Large intestine (tissue), 3 donors: ENCODE measurements at regions not wholly inside any gene's neighbourhood (a gene's known extent, or its start where the extent isn't known, plus 50 kb on each side); places are given as distances from the start of the nearest gene placed in this dataset.
A peak's percentile ranks its signal among the peaks of the same experiment; 100 is the strongest.

Experiments used
- DNase-seq, 2 donors: peaks; one replicate each; pipeline versions ENCODE4 v3.0.0 to v3.0.0-alpha.2; 2013
- H3K27ac ChIP-seq: one replicate; pipeline ENCODE4 v1.5.1; 2013; ENCODE audit warnings: low read length
- H3K27me3 ChIP-seq: 2 replicates; pipeline ENCODE4 v1.6.1; 2013; ENCODE audit warnings: low read length; ENCODE audit not compliant: control insufficient read depth, insufficient read depth
- H3K36me3 ChIP-seq: 2 replicates; pipeline ENCODE4 v1.6.1; 2013; ENCODE audit warnings: low read length; ENCODE audit not compliant: control insufficient read depth, insufficient read depth
- H3K4me1 ChIP-seq: one replicate; pipeline ENCODE4 v1.6.1; 2013; ENCODE audit warnings: low read length; ENCODE audit not compliant: control insufficient read depth, insufficient read depth
- H3K4me3 ChIP-seq: one replicate; pipeline ENCODE4 v1.5.1; 2013; ENCODE audit warnings: low read length
- H3K9me3 ChIP-seq: one replicate; pipeline ENCODE4 v1.6.1; 2013; ENCODE audit warnings: mild to moderate bottlenecking, low read depth, low read length, moderate library complexity; ENCODE audit not compliant: control insufficient read depth
- WGBS: methylation state at CpG from one replicate; pipeline ENCODE4 v1.1.5; 2013; ENCODE audit warnings: low lambda C conversion rate; ENCODE audit not compliant: insufficient coverage; 5-methylcytosine and 5-hydroxymethylcytosine counted together

GRCh38 chr7:84474436-84474835 is 279.8 kb upstream of the SEMA3A start:
- Histone ChIP-seq H3K36me3 (no peaks in the 10 kb centered on the region), H3K4me3 (no peak overlapping the region), H3K4me1 (no peaks in the 10 kb centered on the region), H3K27me3 (no peaks in the 10 kb centered on the region), H3K27ac (no peak overlapping the region), H3K9me3 (no peaks in the 10 kb centered on the region)
- WGBS: no CpG with 5 or more reads among the region's 1 CpG
- no peak for DNase-seq

GRCh38 chr7:84471576-84471975 is 277.0 kb upstream of the SEMA3A start:
- H3K4me3 ChIP-seq: no peak overlapping the region
- WGBS: no CpG with 5 or more reads among the region's 1 CpG
- DNase-seq: no peak
- H3K9me3 ChIP-seq: no peaks in the 10 kb centered on the region
- no peaks in the 10 kb centered on the region for H3K27me3 ChIP-seq
- no peak overlapping the region for H3K27ac ChIP-seq
- H3K36me3 ChIP-seq: no peaks in the 10 kb centered on the region
- no peaks in the 10 kb centered on the region for H3K4me1 ChIP-seq

- no peaks in the 10 kb centered on the region for H3K9me3 ChIP-seq
- no peaks in the 10 kb centered on the region for H3K27me3 ChIP-seq
- no peaks in the 10 kb centered on the region for H3K4me1 ChIP-seq
- H3K36me3 ChIP-seq: no peaks in the 10 kb centered on the region
- H3K27ac ChIP-seq: no peak overlapping the region
- 100% methylated on average over 1 of the region's 3 CpGs for WGBS
- H3K4me3 ChIP-seq: no peak overlapping the region
- no peak for DNase-seq
Measured at GRCh38 chr7:84469034-84469433, 274.4 kb upstream of the SEMA3A start.

GRCh38 chr7:84462259-84462658 is 267.7 kb upstream of the SEMA3A start:
- no peaks in the 10 kb centered on the region for H3K9me3 ChIP-seq
- H3K4me1 ChIP-seq: no peaks in the 10 kb centered on the region
- H3K27me3 ChIP-seq: no peaks in the 10 kb centered on the region
- DNase-seq: no peak
- H3K4me3 ChIP-seq: no peak overlapping the region
- H3K36me3 ChIP-seq: no peaks in the 10 kb centered on the region
- H3K27ac ChIP-seq: no peak overlapping the region

- no CpG with 5 or more reads among the region's 2 CpGs for WGBS
- Histone ChIP-seq H3K4me1 (no peaks in the 10 kb centered on the region), H3K36me3 (no peaks in the 10 kb centered on the region), H3K27me3 (no peaks in the 10 kb centered on the region), H3K27ac (no peak overlapping the region), H3K9me3 (no peaks in the 10 kb centered on the region), H3K4me3 (no peak overlapping the region)
- DNase-seq: no peak
Measured at GRCh38 chr7:84461093-84461492, 266.5 kb upstream of the SEMA3A start.

- no peak for DNase-seq
- Histone ChIP-seq H3K27ac (no peak overlapping the region), H3K36me3 (no peaks in the 10 kb centered on the region), H3K4me1 (no peaks in the 10 kb centered on the region), H3K4me3 (no peak overlapping the region), H3K27me3 (no peaks in the 10 kb centered on the region), H3K9me3 (no peaks in the 10 kb centered on the region)
- 100% methylated on average over 1 of the region's 1 CpG for WGBS
Measured at GRCh38 chr7:84455788-84456187, 261.2 kb upstream of the SEMA3A start.

- H3K4me1 ChIP-seq: no peaks in the 10 kb centered on the region
- no peak for DNase-seq
- H3K4me3 ChIP-seq: no peak overlapping the region
- H3K27ac ChIP-seq: no peak overlapping the region
- no peaks in the 10 kb centered on the region for H3K36me3 ChIP-seq
- no peaks in the 10 kb centered on the region for H3K27me3 ChIP-seq
- no peaks in the 10 kb centered on the region for H3K9me3 ChIP-seq
Measured at GRCh38 chr7:84454174-84454959, 259.8 kb upstream of the SEMA3A start.

GRCh38 chr7:84452618-84453017 is 258.0 kb upstream of the SEMA3A start:
- H3K4me3 ChIP-seq: no peak overlapping the region
- no peaks in the 10 kb centered on the region for H3K27me3 ChIP-seq
- no CpG with 5 or more reads among the region's 1 CpG for WGBS
- H3K36me3 ChIP-seq: no peaks in the 10 kb centered on the region
- H3K4me1 ChIP-seq: no peaks in the 10 kb centered on the region
- peak in 1 of 2 donors; percentile 9 for DNase-seq
- peaks cover 4% of the 10 kb centered on the region for H3K9me3 ChIP-seq
- H3K27ac ChIP-seq: no peak overlapping the region

- Histone ChIP-seq H3K9me3 (peaks cover 8% of the 10 kb centered on the region), H3K4me1 (no peaks in the 10 kb centered on the region), H3K36me3 (no peaks in the 10 kb centered on the region), H3K4me3 (no peak overlapping the region), H3K27ac (no peak overlapping the region), H3K27me3 (no peaks in the 10 kb centered on the region)
- no peak for DNase-seq
Measured at GRCh38 chr7:84450772-84451171, 256.2 kb upstream of the SEMA3A start.

GRCh38 chr7:84447636-84448293 is 253.2 kb upstream of the SEMA3A start:
- 88% methylated on average over 1 of the region's 17 CpGs for WGBS
- DNase-seq: no peak
- Histone ChIP-seq H3K27ac (no peak overlapping the region), H3K36me3 (no peaks in the 10 kb centered on the region), H3K9me3 (peaks cover 8% of the 10 kb centered on the region), H3K4me1 (no peaks in the 10 kb centered on the region), H3K4me3 (no peak overlapping the region), H3K27me3 (no peaks in the 10 kb centered on the region)

GRCh38 chr7:84446991-84447480 is 252.4 kb upstream of the SEMA3A start:
- no CpG with 5 or more reads among the region's 14 CpGs for WGBS
- DNase-seq: no peak
- H3K27me3 ChIP-seq: no peaks in the 10 kb centered on the region
- H3K27ac ChIP-seq: no peak overlapping the region
- H3K4me1 ChIP-seq: no peaks in the 10 kb centered on the region
- H3K36me3 ChIP-seq: no peaks in the 10 kb centered on the region
- peaks cover 8% of the 10 kb centered on the region for H3K9me3 ChIP-seq
- no peak overlapping the region for H3K4me3 ChIP-seq
